ENCODE measurements at regions not wholly inside any gene's neighbourhood (a gene's known extent, or its start where the extent isn't known, plus 50 kb on each side); places are given as distances from the start of the nearest gene placed in this dataset.

GRCh38 chr6:167564416-167565250 lies 239.7 kb downstream of the TTLL2 start:
- TF ChIP-seq, protein P1, sequence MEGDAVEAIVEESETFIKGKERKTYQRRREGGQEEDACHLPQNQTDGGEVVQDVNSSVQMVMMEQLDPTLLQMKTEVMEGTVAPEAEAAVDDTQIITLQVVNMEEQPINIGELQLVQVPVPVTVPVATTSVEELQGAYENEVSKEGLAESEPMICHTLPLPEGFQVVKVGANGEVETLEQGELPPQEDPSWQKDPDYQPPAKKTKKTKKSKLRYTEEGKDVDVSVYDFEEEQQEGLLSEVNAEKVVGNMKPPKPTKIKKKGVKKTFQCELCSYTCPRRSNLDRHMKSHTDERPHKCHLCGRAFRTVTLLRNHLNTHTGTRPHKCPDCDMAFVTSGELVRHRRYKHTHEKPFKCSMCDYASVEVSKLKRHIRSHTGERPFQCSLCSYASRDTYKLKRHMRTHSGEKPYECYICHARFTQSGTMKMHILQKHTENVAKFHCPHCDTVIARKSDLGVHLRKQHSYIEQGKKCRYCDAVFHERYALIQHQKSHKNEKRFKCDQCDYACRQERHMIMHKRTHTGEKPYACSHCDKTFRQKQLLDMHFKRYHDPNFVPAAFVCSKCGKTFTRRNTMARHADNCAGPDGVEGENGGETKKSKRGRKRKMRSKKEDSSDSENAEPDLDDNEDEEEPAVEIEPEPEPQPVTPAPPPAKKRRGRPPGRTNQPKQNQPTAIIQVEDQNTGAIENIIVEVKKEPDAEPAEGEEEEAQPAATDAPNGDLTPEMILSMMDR (conservative IDR thresholded peaks at IDR 0.05) = no peak
- no peak for TF ChIP-seq EZH2 (IDR thresholded peaks at IDR 0.05; ENCODE audit: low read depth)

Measured in PC-9 (cell line).